SK-N-SH (cell line): ENCODE measurements at regions not wholly inside any gene's neighbourhood (a gene's known extent, or its start where the extent isn't known, plus 50 kb on each side); places are given as distances from the start of the nearest gene placed in this dataset.

Source experiments
- EP300 ChIP-seq, 2 experiments: IDR thresholded peaks; 2 replicates each; pipeline versions ENCODE4 v1.4.0 to v1.6.1; 2012; ENCODE audit warnings: borderline replicate concordance in 1 of 2, low read depth in 1 of 2, low read length in 1 of 2
- GATA2 ChIP-seq: sonication (generic); formaldehyde crosslinking; IDR thresholded peaks from 2 replicates; pipeline ENCODE4 v1.5.0; 2020; ENCODE audit warnings: mild to moderate bottlenecking, missing genetic modification reagents
- JUND ChIP-seq: IDR thresholded peaks from 2 replicates; pipeline ENCODE4 v1.4.0; 2012
- MXI1 ChIP-seq: IDR thresholded peaks from 2 replicates; pipeline ENCODE4 v1.6.1; 2012; ENCODE audit warnings: mild to moderate bottlenecking, low read depth, low read length, improper control_type of control experiment
- POLR2AphosphoS5 ChIP-seq: IDR thresholded peaks from 2 replicates; pipeline ENCODE4 v1.6.1; 2012; ENCODE audit warnings: low read depth, low read length
- RAD21 ChIP-seq: IDR thresholded peaks from 2 replicates; pipeline ENCODE4 v1.6.1; 2012; ENCODE audit warnings: mild to moderate bottlenecking, low read length
- SIN3A ChIP-seq: IDR thresholded peaks from 2 replicates; pipeline ENCODE4 v1.6.1; 2012; ENCODE audit warnings: low read depth, mild to moderate bottlenecking, low read length, moderate library complexity, borderline replicate concordance
- SMC3 ChIP-seq: IDR thresholded peaks from 2 replicates; pipeline ENCODE4 v1.6.1; 2012; ENCODE audit warnings: low read depth, low read length, improper control_type of control experiment
- TF ChIP-seq, protein P1 (sequence below): fragments of 200-600 bp; sonication (generic); IDR thresholded peaks from 2 replicates; pipeline ENCODE4 v1.6.1; 2017; ENCODE audit warnings: antibody characterized with exemption, mild to moderate bottlenecking, moderate library complexity
- TF ChIP-seq, protein P2 (sequence below): IDR thresholded peaks from 2 replicates; pipeline ENCODE4 v1.6.1; 2012; ENCODE audit warnings: mild to moderate bottlenecking, low read depth, low read length, moderate library complexity

DNA sequence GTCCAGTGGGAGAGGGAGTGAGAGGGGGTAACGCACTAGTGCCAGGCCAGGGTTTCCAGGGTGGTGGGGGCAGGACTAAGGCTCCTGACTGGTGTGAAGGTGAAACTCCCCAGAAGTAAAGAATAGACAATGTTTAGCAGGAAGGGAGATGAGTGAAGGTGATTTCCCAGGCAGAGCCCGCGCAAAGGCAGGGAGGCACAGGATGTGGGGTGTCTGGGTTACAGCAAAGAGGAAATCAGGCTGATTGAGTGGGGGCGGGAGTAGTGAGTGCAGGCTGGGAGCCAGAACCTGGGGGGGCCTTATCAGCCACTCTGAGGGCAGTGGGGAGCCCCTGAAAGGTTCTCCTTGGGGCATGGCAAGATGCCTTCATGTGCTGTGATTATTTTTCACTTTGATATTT is 167.5 kb downstream of the UTP18 start:
- TF ChIP-seq, protein P1, sequence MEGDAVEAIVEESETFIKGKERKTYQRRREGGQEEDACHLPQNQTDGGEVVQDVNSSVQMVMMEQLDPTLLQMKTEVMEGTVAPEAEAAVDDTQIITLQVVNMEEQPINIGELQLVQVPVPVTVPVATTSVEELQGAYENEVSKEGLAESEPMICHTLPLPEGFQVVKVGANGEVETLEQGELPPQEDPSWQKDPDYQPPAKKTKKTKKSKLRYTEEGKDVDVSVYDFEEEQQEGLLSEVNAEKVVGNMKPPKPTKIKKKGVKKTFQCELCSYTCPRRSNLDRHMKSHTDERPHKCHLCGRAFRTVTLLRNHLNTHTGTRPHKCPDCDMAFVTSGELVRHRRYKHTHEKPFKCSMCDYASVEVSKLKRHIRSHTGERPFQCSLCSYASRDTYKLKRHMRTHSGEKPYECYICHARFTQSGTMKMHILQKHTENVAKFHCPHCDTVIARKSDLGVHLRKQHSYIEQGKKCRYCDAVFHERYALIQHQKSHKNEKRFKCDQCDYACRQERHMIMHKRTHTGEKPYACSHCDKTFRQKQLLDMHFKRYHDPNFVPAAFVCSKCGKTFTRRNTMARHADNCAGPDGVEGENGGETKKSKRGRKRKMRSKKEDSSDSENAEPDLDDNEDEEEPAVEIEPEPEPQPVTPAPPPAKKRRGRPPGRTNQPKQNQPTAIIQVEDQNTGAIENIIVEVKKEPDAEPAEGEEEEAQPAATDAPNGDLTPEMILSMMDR: no peak
- no peak for TF ChIP-seq SMC3
- TF ChIP-seq GATA2 (CRISPR knock-in tag): no peak
- no peak for TF ChIP-seq EP300 (IDR thresholded peaks at IDR 0.05; ENCODE audit: borderline replicate concordance in 1 of 2, low read depth in 1 of 2, low read length in 1 of 2)
- TF ChIP-seq RAD21: no peak
- TF ChIP-seq, protein P2, sequence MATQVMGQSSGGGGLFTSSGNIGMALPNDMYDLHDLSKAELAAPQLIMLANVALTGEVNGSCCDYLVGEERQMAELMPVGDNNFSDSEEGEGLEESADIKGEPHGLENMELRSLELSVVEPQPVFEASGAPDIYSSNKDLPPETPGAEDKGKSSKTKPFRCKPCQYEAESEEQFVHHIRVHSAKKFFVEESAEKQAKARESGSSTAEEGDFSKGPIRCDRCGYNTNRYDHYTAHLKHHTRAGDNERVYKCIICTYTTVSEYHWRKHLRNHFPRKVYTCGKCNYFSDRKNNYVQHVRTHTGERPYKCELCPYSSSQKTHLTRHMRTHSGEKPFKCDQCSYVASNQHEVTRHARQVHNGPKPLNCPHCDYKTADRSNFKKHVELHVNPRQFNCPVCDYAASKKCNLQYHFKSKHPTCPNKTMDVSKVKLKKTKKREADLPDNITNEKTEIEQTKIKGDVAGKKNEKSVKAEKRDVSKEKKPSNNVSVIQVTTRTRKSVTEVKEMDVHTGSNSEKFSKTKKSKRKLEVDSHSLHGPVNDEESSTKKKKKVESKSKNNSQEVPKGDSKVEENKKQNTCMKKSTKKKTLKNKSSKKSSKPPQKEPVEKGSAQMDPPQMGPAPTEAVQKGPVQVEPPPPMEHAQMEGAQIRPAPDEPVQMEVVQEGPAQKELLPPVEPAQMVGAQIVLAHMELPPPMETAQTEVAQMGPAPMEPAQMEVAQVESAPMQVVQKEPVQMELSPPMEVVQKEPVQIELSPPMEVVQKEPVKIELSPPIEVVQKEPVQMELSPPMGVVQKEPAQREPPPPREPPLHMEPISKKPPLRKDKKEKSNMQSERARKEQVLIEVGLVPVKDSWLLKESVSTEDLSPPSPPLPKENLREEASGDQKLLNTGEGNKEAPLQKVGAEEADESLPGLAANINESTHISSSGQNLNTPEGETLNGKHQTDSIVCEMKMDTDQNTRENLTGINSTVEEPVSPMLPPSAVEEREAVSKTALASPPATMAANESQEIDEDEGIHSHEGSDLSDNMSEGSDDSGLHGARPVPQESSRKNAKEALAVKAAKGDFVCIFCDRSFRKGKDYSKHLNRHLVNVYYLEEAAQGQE: no peak
- TF ChIP-seq POLR2AphosphoS5: no peak
- TF ChIP-seq MXI1: no peak
- no peak for TF ChIP-seq JUND
- no peak for TF ChIP-seq SIN3A
